Natural killer cell treated with Interleukin-12 subunit alpha and Interleukin-12 subunit beta and Interleukin-15 and Interleukin-18, amount 100 ng/mL, for 72 hours (primary cell): ENCODE measurements at regions not wholly inside any gene's neighbourhood (a gene's known extent, or its start where the extent isn't known, plus 50 kb on each side); places are given as distances from the start of the nearest gene placed in this dataset.

Experiments
- ATAC-seq, 2 donors: fragments of 150-1000 bp; cut with Tn5 transposase in 1 of 2; sonication (Bioruptor Pico), chemical (Tn5 transposase) in 1 of 2; 2 replicates each; pipeline ENCODE4 v1.10.0; 2021
- DNase-seq: peaks from one replicate; pipeline ENCODE4 v3.0.0; 2022; ENCODE audit warnings: low spot score
- H3K27ac Mint-ChIP-seq, 2 donors: 1 replicate in 1 of 2; 2 replicates in 1 of 2; pipeline ENCODE4 v1.8.0; 2022; ENCODE audit warnings: mixed read lengths in 2 of 2, mild to moderate bottlenecking in 1 of 2, moderate library complexity in 1 of 2
- H3K27me3 Mint-ChIP-seq, 2 donors: 1 replicate in 1 of 2; 2 replicates in 1 of 2; pipeline ENCODE4 v1.8.0; 2022; ENCODE audit warnings: mixed read lengths in 2 of 2
- H3K36me3 Mint-ChIP-seq: one replicate; pipeline ENCODE4 v1.8.0; 2022; ENCODE audit warnings: mixed read lengths
- H3K4me1 Mint-ChIP-seq, 2 donors: 1 replicate in 1 of 2; 2 replicates in 1 of 2; pipeline ENCODE4 v1.8.0; 2022; ENCODE audit warnings: low read depth in 2 of 2, mixed read lengths in 2 of 2, mild to moderate bottlenecking in 1 of 2
- H3K4me3 Mint-ChIP-seq: one replicate; pipeline ENCODE4 v1.8.0; 2022; ENCODE audit warnings: mixed read lengths
- H3K9me3 Mint-ChIP-seq: 2 replicates; pipeline ENCODE4 v1.8.0; 2022; ENCODE audit warnings: mixed read lengths

DNA sequence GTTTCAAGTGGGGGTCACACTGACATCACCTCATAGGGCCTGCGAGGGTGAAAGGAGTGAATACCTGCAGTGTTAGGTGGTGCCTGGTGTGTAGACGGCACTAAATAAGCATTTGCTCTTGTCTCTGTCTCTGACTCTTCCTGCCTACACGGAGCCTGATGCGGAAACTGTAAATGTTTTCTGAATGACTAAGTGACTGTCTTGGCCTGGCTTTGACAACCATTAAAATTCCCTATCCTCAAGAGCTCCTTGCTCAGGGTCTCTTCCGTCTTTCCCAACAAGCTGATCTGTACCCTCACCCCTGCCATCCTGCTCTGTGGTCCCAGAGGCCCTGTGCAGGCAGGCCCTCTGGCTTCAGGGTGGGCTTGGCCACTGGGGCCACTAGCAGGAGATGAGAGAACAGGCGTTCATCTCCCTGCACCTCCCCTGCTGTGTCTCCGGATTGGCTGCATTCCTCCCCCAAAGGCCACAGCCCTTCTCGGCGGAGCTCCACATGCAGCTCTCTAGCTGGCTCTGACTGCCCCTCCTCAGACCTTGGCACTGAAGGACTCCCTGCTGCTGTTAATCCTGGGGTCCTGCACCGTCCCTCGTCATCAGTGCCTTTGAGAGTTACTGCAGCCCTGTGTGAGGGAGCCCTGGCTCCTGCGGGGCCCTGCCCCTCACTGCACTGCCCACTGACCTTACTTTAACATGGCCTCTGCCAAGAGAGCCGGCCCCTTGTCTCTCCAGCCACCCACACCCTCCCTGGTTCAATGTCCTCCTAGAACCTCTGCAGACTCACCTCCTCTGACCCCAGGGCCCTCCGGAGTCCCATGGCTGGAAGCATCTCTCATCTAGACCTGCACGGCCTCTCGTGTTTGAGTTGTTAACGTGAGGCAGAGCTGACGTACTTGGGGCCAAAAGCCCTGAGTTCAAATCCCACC, 211.1 kb downstream of the MATN1 start:
- Mint-ChIP-seq H3K4me3 (no peak overlapping the region), H3K27me3 (peaks cover 17 to 23% of the 10 kb centered on the region in 2 donors), H3K36me3 (no peaks in the 10 kb centered on the region), H3K27ac (no peak overlapping the region), H3K4me1 (no peaks in the 10 kb centered on the region), H3K9me3 (no peaks in the 10 kb centered on the region)
- DNase-seq (peak; percentile 56), ATAC-seq (no peak)

GRCh38 chr1:30511563-30511962, 211.8 kb downstream of the MATN1 start:
- H3K4me1 Mint-ChIP-seq, result no peaks in the 10 kb centered on the region
- H3K36me3 Mint-ChIP-seq, result no peaks in the 10 kb centered on the region
- ATAC-seq (no peak), DNase-seq (no peak)
- H3K4me3 Mint-ChIP-seq, result no peak overlapping the region
- peaks cover 17 to 23% of the 10 kb centered on the region in 2 donors for H3K27me3 Mint-ChIP-seq
- no peak overlapping the region for H3K27ac Mint-ChIP-seq
- no peaks in the 10 kb centered on the region for H3K9me3 Mint-ChIP-seq

- no peaks in the 10 kb centered on the region for H3K36me3 Mint-ChIP-seq
- no peak for ATAC-seq
- DNase-seq, result no peak
- no peak overlapping the region for H3K27ac Mint-ChIP-seq
- peaks cover 17 to 23% of the 10 kb centered on the region in 2 donors for H3K27me3 Mint-ChIP-seq
- no peaks in the 10 kb centered on the region for H3K4me1 Mint-ChIP-seq
- no peaks in the 10 kb centered on the region for H3K9me3 Mint-ChIP-seq
- no peak overlapping the region for H3K4me3 Mint-ChIP-seq
These were observed 212.3 kb downstream of the MATN1 start for GRCh38 chr1:30511106-30511505.

DNA sequence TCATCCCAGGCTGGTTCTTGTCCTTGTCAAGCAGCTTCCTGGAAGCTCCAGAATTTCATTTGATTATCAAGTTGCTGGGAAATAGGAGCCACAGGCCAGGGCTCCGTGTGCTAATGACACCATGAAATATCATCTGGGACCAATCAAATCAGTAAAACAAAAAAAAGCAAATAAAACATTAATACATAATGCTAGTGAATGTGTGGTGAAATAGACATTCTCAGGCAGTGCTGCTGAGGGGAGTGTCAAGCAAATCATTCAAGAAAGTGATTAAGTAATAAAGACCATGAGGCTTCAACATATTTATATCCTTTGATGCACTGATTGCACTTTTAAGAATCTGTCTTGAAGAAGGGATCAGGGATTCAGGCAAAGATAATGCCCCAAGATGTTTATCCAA, 213.7 kb downstream of the MATN1 start:
- Mint-ChIP-seq H3K4me3 (no peak overlapping the region), H3K9me3 (no peaks in the 10 kb centered on the region), H3K36me3 (no peaks in the 10 kb centered on the region), H3K27ac (no peak overlapping the region), H3K4me1 (no peaks in the 10 kb centered on the region), H3K27me3 (peaks cover 20 to 23% of the 10 kb centered on the region in 2 donors)
- no peak for ATAC-seq
- DNase-seq, result no peak

DNA sequence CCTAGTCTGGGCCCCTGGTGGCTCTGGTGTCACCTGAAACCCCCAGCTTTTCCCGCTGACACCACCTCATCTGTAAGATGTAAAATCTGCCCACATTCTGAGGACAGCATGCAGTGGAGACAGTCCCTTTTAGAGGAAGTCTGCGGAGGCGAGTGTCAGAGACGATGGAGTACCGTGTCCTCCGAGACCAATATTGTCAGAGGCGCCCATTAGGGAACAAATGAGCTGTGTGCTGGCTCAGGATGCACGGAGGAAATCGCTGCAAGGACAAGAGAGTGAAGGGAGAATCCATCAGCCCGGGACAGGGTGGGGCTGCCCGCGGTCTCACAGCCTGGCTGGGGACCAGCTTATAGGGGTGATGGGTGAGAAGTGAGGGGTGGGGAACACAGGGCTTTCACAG, 214.8 kb downstream of the MATN1 start:
- Mint-ChIP-seq H3K4me1 (no peaks in the 10 kb centered on the region), H3K9me3 (no peaks in the 10 kb centered on the region), H3K4me3 (no peak overlapping the region), H3K27me3 (peaks cover 20 to 26% of the 10 kb centered on the region in 2 donors), H3K27ac (no peak overlapping the region), H3K36me3 (no peaks in the 10 kb centered on the region)
- no peak for ATAC-seq
- DNase-seq, result no peak

- ATAC-seq (no peak), DNase-seq (no peak)
- Mint-ChIP-seq H3K4me3 (no peak overlapping the region), H3K27me3 (peaks cover 21 to 31% of the 10 kb centered on the region in 2 donors), H3K27ac (no peak overlapping the region), H3K9me3 (peaks cover 1% of the 10 kb centered on the region), H3K36me3 (no peaks in the 10 kb centered on the region), H3K4me1 (no peaks in the 10 kb centered on the region)
These were observed 215.3 kb downstream of the MATN1 start for GRCh38 chr1:30508175-30508448.

GRCh38 chr1:30507401-30508174, 215.8 kb downstream of the MATN1 start:
- no peak for ATAC-seq
- no peak overlapping the region for H3K27ac Mint-ChIP-seq
- no peaks in the 10 kb centered on the region for H3K4me1 Mint-ChIP-seq
- H3K36me3 Mint-ChIP-seq, result no peaks in the 10 kb centered on the region
- peaks cover 2% of the 10 kb centered on the region for H3K9me3 Mint-ChIP-seq
- no peak overlapping the region for H3K4me3 Mint-ChIP-seq
- H3K27me3 Mint-ChIP-seq, result peaks cover 25 to 35% of the 10 kb centered on the region in 2 donors
- DNase-seq, result no peak

- peaks cover 2% of the 10 kb centered on the region for H3K9me3 Mint-ChIP-seq
- peaks cover 23 to 40% of the 10 kb centered on the region in 2 donors for H3K27me3 Mint-ChIP-seq
- no peak for DNase-seq
- no peak overlapping the region for H3K4me3 Mint-ChIP-seq
- no peaks in the 10 kb centered on the region for H3K4me1 Mint-ChIP-seq
- no peaks in the 10 kb centered on the region for H3K36me3 Mint-ChIP-seq
- no peak overlapping the region for H3K27ac Mint-ChIP-seq
- ATAC-seq, result no peak
These were observed 216.4 kb downstream of the MATN1 start for GRCh38 chr1:30507016-30507312.

DNA sequence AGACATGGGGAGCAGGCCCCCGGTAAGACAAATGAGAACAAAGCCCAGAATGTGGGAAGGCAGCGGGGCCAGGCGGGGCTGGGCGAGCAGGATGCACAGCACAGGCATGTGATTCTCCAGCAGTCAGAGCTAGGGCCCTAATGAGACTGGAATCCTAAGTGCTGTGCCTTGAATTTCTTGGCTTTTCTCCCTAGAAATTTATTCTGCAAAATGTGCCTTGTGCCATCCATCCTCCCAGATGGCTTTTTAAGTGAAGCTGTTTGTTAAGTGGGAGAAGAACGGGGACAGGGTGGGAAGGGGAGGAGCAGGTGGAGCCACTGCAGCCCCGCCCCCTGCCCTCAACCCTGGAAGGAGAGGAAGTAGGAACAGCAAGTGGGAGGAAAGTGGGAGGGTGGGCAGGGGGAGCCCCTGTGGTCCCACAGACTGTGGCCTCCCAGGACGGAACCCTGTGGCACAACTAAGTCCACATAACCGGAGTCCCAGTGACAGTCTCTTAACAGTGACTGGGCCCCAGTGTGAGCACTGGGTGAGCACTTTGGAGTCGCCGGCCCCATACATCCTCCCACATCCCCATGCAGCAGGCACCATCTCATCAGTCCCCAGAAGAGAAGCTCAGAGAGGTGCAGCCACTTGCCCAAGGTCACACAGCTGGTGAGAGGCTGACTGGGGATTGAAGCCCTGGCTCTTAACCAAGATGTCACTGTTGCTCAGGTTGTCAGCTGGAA, 216.9 kb downstream of the MATN1 start:
- Mint-ChIP-seq H3K4me3 (no peak overlapping the region), H3K27me3 (peaks cover 23 to 39% of the 10 kb centered on the region in 2 donors), H3K27ac (no peak overlapping the region), H3K36me3 (no peaks in the 10 kb centered on the region), H3K4me1 (no peaks in the 10 kb centered on the region), H3K9me3 (peaks cover 2% of the 10 kb centered on the region)
- ATAC-seq (no peak), DNase-seq (no peak)

GRCh38 chr1:30505853-30506252, 217.5 kb downstream of the MATN1 start:
- Mint-ChIP-seq H3K36me3 (no peaks in the 10 kb centered on the region), H3K9me3 (peaks cover 5% of the 10 kb centered on the region), H3K4me3 (no peak overlapping the region), H3K27me3 (peaks cover 23 to 33% of the 10 kb centered on the region in 2 donors), H3K27ac (no peak overlapping the region), H3K4me1 (no peaks in the 10 kb centered on the region)
- DNase-seq, result no peak
- no peak for ATAC-seq

GRCh38 chr1:30492451-30492850, 230.9 kb downstream of the MATN1 start:
- peaks cover 6 to 18% of the 10 kb centered on the region in 2 donors for H3K27me3 Mint-ChIP-seq
- DNase-seq (no peak), ATAC-seq (peak in 1 of 2 donors; percentile 11)
- H3K4me3 Mint-ChIP-seq, result no peak overlapping the region
- no peak overlapping the region for H3K27ac Mint-ChIP-seq
- H3K36me3 Mint-ChIP-seq, result peaks cover 13% of the 10 kb centered on the region
- H3K9me3 Mint-ChIP-seq, result no peaks in the 10 kb centered on the region
- no peaks in the 10 kb centered on the region for H3K4me1 Mint-ChIP-seq

- ATAC-seq (no peak), DNase-seq (no peak)
- Mint-ChIP-seq H3K27ac (no peak overlapping the region), H3K4me1 (no peaks in the 10 kb centered on the region), H3K4me3 (no peak overlapping the region), H3K36me3 (peaks cover 13% of the 10 kb centered on the region), H3K27me3 (peaks cover 6 to 18% of the 10 kb centered on the region in 2 donors), H3K9me3 (no peaks in the 10 kb centered on the region)
These were observed 231.6 kb downstream of the MATN1 start for GRCh38 chr1:30491831-30492230.

DNA sequence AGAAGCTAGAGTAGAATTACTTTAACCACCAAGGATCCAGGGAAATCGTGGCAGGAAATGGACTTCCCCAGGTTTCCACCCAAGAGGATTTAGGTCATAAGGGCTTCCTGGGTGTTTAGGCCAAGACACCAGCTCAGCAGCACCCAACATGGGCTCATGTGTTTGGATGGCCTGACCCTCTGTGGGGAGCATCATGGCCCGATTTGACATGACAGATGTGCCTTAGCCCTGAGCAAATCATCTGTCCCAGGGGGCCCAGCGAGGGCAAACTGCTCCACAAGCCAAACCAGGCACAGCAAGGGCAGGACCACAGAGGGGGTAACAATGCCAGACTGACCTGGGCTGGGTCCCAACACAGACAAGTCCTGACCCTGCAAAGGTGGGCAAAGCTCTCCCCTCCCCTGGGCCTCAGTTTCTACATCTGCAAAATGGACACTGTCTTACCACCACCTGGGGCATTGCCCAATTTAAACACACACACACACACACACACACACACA, 232.8 kb downstream of the MATN1 start:
- Mint-ChIP-seq H3K4me3 (no peak overlapping the region), H3K27ac (no peak overlapping the region), H3K27me3 (peaks cover 2 to 9% of the 10 kb centered on the region in 2 donors), H3K9me3 (no peaks in the 10 kb centered on the region), H3K36me3 (peaks cover 6% of the 10 kb centered on the region), H3K4me1 (no peaks in the 10 kb centered on the region)
- DNase-seq (no peak), ATAC-seq (no peak)
